ENCODE measurements at regions not wholly inside any gene's neighbourhood (a gene's known extent, or its start where the extent isn't known, plus 50 kb on each side); places are given as distances from the start of the nearest gene placed in this dataset.
"Not testable (repeated sequence)": the region's sequence is repeated elsewhere in the genome, so short reads cannot be mapped to it uniquely, and the experiment has no call there.

DNA sequence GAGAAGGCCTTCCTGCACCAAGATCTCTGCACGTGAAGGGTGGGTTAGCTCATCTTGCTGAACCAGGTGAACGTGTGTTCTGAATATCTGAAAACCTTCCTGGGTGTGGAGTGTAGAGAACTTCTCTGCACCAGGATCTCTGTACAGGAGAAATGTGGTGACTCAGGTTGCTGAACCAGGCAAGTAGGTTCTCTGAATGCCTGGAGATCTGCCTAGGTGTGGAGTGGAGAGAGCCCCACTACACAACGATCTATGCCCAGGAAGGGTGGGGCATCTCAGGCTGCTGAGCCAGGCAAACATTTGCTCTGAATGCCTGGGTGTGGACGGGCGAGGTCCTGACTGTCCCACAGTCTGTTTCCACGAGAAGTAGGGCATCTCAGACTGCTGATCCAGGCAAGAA lies 1002.3 kb upstream of the KCND2 start:
- no peak for DNase-seq (ENCODE audit: low read depth)

DNA sequence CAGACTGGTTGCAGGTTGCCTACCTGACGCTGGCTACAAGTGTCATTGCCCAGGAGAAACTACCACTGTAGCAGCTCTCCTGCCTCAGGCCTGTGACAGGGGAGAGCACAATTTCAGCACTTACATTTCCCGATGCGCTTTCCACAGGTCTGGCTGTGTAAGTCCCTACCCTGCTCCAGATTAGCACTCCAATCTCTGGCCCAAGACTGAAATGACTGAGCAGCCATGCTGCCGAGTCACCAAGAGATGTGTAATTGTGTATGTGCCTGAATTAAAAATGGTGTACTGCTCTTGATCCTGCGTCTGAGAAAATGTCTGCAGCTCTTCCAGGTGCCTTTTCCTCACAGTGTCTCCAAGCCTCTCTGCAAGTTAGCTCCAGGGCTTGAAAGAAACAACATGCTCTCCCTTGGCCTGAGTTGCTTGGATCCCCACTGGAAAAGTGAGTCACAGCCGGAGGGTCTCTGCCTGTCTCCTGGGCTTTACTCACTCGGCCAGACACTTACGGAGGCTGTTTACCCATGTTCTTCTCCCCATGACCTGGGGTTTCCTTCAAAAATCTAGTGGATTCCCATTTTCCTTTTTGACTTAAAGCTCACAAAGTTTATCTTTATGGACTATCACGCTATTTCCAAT lies 1001.7 kb upstream of the KCND2 start:
- no peak for DNase-seq (ENCODE audit: low read depth)

DNA sequence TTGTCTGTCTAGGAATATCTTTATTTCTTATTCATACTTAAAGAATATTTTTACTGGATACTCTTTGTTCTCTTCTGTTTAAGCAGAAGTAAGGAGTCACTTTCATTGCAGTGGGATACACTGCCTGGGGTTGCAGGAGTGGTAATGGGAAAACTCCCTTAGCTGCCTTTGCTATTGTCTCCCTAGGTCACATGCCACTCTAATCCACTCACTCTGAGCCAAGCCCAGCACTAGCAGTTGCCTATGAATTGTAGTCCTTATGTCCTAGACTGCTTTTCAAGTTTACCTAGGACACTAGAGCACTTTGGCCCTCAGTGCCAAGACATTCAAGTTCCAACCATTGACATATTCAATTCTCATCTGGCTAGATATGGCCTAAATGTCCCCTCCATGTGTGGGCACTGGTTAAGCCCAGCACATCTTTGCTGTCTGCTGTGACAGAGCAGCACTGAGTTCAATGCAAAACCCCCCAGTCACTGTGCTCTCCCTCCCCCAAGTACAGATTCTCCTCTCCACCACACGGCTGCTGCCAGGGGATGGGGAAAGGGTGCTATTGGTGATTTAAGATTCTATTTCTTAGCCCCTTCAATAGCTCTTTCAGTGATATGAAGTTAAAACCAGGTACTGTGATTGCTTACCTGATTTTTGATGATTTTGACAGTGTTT lies 991.7 kb upstream of the KCND2 start:
- no peak for DNase-seq (ENCODE audit: low read depth)

DNA sequence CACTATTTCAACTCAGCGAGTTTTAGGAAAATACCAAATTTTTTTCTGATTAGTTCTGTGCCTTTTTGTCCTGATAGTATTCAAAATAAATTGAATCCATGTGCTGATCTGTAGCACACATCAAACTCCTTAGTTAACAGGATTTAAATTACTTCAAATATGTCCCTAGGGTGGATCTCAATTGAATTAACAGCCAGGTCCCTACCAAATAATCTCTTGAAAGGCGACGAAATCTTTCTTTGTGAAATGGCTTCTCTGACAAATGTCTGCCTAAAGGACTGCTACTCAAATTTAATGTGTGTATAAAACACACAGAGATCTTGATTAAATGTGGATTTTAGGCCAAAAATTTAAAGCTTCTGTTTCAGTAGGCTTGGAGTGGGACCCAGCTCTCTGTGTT lies 989.6 kb upstream of the KCND2 start:
- DNase-seq (ENCODE audit: low read depth): no peak

DNA sequence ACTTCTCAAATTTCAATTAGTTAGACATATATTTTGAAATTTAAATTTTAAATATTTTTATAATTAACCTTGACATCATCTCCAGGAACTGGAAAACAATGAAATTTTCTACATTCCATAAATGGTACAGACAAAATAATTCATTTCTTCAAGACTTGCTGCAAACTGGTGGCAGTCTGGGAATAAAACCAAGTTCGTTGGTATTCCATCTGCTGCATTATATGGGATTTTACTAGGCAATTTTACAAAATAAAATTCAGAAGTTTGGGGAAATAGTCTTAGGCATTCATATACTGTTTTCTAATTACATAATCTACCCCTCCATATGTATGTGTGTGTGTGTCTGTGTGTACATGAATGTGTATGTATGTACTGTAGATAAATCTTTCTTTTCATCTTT lies 984.6 kb upstream of the KCND2 start:
- DNase-seq (ENCODE audit: low read depth): no peak

DNA sequence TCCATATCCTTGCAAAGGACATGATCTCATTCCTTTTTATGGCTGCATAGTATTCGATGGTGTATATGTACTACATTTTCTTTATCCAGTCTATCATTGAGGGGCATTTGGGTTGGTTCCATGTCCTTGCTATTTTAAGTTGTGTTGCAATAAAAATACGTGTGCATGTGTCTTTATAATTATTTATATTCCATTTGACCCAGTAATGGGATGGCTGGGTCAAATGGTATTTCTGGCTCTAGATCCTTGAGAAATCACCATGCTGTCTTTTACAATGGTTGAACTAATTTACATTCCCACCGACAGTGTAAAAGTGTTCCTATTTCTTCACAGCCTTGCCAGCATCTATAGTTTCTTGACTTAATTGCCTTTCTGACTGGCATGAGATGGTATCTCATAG lies 972.6 kb upstream of the KCND2 start:
- DNase-seq (ENCODE audit: low read depth): not testable (repeated sequence)

DNA sequence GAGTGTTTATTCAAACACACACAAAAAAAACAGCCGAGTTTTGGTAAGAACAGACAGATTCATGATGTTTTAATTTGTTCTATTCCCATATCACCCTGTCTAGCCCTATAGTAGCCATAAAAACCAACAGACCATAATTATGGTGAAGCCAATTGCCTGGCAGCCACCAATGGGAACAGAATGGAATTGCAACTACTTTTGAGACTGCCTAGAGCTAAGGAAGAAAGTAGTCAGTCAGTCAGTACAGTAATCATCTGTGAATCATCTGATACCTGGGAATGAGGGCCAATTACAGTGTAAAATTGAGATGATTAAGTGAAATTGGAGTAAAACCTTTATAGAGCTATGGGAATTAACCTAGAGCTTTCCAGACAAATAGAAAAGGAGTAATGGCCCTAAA lies 952.7 kb upstream of the KCND2 start:
- no peak for DNase-seq (ENCODE audit: low read depth)

DNA sequence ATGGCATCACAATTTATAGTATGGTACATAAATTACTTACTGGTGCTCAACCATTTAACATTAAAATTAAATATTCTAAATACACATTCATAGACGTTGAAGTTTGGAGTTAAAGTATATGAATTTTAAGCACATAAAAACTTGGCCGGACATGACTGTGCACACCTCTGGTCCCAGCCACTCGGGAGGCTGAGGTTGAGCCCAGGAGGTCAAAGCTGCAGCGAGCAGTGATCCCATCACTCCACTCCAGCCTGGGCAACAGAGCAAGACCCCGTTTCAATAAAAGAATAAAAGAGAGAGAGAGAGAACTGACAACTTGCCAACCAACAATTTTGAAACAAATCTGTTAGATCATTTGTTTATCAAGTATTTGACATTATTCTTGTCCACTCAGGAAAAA lies 943.3 kb upstream of the KCND2 start:
- DNase-seq (ENCODE audit: low read depth): no peak

DNA sequence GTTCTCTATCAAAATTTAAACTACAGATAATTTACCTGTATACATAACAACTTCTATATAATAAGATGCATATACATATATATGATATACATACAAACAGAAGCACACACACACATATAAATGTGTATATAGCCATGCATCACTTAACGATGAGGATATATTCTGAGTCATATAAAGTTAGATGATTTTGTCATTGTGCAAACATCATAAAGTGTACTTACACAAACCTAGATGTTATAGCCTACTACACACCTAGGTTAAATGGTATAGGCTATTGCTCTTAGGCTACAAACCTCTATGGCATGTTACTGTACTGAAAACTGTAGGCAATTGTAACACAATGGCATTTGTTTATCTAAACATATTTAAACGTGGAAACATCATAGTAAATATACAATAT lies 937.6 kb upstream of the KCND2 start:
- DNase-seq (ENCODE audit: low read depth): no peak

DNA sequence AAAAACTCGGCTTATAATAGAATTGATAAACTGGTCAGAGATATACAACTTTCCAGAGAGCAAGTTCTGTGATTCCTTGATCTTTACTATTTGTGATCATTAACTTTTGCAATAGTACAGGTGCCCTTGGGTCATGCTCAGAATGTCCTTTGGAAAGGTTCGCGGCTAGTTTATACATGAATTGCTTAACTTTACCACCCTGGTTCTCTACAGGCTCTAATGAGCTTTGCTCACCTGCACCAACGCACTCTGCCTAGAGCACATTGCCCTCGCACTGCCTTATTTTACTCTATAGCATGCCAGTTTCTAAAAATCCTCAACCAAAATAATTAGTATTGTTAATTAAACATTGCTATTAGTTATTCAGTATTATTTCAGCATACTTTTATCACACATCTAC lies 931.2 kb upstream of the KCND2 start:
- DNase-seq (ENCODE audit: low read depth): no peak

DNA sequence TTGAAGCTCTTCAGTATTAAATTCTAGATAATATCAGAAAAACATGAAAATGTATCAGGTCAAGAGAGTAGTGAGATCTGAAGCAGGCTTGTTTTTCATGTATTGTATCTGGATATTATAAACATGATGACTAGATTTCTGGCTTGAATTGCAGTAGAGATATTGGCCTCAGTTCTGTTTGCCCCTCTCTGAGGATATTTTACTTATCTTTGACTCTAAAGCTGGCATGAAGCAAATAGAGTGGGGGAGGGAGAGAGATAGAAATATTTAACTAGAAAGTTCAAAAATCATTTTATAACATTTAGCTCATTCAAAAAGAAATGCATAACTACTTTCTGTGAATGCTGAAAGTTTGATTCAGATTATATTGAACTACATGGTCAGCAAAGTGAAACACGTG lies 929.7 kb upstream of the KCND2 start:
- no peak for DNase-seq (ENCODE audit: low read depth)

DNA sequence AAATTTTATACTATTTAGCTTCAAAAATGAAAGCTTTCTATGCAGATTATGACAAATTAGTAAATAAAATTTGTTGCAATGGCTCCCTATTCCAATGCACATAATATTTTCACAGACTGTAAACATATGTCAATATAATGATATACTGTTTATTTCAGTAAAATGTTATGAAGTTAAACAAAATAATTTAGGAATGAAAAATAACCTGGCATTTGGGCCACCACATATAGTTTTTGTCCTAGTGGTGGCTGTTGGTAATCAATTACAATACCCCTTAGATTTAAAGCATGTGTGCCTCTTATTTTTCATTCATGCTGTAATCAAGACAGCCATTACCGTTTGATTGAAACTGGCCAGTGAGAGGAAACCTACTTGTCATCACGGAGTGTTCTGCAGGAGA lies 928.5 kb upstream of the KCND2 start:
- DNase-seq (ENCODE audit: low read depth): no peak

DNA sequence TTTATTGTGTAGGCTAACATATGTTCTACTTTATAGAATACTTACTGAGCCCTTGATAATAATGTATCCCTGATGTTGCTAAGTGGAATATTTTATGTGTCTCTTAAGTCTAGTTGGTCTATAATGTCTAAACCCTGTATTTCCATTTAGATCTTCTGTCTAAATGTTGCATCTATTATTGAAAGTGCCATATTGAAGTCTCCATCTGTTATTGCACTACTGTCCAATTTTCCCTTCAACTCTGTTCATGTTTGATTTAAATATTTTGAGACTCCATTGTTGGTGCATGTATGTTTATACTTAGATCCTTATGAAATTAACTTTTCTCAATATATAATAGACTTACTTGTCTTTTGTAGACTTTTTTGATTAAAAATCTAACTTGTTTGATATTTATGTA lies 924.5 kb upstream of the KCND2 start:
- DNase-seq (ENCODE audit: low read depth): no peak

DNA sequence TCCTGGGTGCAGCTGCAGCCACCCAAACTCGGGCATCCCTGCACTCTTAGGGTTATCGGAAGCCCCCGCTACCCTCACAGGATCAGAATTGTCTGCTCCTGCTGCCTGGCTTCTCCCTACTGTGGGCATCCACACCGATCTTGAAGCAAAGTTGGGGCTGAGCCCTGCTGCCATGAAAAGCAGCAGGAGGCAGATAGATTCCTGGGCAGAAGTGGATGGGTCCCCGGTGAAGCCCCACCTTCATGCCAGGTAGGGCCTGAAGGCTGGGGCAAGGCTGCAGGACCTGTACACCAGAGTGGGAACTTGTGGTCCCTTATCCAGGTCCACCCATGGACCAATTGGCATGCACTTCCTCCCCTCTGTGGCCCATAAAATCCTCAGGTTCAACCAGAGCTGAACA lies 922.6 kb upstream of the KCND2 start:
- DNase-seq (ENCODE audit: low read depth): no peak

DNA sequence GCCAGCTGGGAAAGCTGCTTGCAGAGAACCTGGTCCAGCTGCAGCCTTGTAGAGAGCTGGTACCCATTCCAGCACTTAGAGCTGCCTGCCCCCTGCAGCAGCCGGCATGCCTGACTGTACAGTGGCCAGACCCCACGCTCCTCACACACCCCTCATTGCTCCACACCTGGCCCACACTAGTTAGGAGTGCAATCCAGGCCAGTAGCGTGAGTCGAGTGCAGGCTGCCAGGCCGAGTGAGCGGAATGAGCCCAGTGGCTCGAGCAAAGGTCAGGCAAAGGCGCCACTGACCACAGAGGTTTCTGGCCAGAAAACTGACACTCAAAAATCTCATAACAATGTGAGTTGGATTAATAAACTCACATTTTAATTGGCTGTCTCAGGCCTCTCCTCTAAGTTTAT lies 921.7 kb upstream of the KCND2 start:
- DNase-seq (ENCODE audit: low read depth): no peak

DNA sequence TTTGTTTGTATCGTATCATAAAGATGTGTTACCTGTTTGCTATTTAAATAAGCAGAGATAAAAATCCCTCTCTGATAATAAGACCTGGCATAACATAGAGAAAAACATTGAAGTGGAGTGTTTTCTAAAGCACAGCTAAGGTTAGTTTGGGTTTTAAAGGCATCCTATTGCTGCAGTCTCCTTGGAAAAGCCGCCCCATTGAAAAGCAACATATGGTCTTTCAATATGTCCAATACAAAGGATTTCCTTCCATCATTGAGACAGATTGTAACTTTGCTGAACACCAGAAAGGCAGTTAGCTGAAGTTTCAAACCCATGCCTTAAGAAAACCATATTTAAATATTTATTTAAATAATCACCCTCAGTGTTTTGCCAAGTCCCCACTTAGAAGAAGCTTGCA lies 898.5 kb upstream of the KCND2 start:
- DNase-seq (ENCODE audit: low read depth): no peak

DNA sequence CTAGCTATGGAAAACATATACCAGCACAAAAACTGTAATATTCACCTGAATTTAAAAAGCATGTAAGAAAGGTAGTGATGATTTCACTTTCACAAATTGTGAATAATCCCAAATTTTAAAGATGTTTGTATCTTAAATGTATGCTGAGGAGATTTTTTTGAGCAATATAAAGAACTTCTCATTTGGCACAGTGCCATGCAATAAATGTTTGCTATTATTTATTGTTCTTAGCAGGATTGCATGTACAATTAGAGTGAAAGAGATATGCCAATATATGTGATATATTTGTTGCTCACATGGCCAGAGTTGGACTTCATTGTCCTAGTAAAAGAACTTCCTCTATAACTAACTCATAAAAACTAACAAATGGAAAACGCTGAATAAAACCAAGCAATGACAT lies 895.1 kb upstream of the KCND2 start:
- no peak for DNase-seq (ENCODE audit: low read depth)

DNA sequence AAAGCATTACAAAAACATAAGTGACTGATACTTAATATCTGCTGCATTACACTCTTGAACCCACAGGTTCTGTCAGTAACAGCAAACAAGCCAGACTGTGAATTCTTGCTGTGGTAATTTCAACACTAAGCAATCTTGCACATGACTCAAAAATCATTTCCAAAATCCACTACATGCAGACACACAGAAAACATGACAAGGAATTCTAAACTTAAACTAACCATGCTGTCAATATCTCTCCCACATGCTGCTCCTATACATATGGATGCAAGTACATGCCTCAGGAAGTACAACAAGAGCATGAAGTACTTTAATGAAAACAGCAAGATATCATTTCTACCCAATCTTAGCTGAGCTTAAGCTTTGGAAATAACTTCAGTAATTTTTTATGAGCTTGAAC lies 890.2 kb upstream of the KCND2 start:
- no peak for DNase-seq (ENCODE audit: low read depth)

DNA sequence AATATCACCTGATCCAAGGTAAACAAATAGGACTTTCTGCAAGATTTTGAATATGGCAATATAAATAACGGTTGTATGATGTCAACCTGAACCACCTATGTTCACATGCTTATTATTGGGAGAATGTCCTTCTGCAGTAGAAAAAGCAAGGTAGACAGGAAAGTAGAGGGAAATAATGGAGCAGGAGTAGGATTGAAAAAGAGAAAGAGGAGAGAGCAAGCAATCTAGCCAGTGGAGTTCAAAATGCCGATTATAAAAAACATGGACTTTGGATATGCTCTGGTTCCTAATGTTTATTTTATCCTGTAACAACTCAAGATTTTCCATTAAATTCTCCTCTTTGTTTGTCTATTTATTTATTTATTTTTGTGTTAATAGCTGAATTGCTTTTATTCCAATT lies 878.0 kb upstream of the KCND2 start:
- DNase-seq (ENCODE audit: low read depth): no peak

DNA sequence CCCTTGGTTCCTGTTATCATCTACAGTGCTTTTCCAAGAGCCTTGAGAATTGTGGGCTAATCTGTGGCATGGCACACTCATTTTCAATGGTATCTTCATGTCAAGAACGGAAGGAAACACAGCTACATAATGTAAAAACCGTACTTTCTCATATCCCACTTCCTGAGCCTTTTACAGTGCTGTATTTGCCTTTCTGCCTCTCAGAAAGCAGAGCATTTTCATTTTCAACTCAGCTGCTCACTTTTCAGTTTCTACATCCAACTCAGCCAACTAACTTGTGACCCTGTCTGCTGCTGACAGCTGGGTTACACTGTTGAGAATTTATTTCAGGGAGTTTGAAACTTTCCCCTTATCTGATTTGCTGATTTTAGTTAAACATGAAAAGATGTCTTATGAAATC lies 875.8 kb upstream of the KCND2 start:
- no peak for DNase-seq (ENCODE audit: low read depth)

DNA sequence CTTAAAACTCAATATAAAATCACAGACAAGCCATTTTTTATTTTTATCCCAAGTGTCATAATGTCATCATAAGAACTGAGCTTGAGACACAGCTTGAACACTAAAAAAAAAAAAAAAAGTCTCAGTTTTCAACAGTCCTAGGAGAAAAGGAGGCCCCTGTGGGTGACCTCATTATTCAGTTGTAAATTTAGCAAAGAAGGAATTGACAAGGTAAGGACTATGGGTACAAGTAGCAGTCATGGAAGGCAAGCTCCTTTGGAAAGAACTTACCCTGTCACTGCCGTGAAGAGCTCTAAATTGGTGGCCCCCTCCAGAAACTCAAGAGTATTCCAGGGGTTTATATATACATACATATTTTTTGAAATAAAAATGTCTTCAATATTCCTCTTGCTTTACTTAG lies 864.4 kb upstream of the KCND2 start:
- no peak for DNase-seq (ENCODE audit: low read depth)

DNA sequence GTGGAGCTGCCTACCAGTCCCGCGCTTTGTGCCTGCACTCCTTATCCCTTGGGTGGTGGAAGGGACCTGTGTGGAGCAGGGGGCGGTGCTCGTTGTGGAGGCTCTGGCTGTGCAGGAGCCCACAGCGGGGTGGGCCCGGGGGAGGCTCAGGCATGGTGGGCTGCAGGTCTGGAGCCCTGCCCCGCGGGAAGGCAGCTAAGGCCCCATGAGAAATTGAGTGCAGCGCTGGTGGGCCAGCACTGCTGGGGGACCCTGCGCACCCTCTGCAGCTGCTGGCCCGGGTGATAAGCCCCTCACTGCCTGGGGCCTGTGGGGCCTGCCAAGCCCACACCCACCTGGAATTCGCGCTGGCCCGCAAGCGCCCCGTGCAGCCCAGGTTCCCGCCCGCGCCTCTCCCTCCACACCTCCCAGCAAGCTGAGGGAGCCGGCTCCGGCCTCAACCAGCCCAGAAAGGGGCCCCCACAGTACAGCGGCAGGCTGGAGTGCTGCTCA lies 859.6 kb upstream of the KCND2 start:
- DNase-seq (ENCODE audit: low read depth): no peak

DNA sequence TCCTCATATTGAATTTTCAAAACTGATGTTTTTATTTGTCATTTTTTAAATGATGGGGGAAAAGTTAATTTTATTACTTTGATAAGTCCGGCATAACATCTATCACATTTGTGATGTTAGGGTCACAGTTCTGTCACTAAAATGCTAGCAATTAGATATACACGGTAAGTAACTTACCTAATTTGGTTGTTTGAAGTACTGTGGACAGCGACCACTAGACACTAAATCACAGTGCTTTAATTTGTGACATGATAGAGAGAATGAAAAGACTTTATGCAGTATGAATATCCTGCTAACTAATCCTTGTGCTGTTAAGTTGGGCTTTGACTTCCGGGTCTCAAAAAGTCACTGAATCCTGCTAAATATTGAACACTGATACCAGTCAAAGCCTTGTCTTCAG lies 857.3 kb upstream of the KCND2 start:
- DNase-seq (ENCODE audit: low read depth): no peak

DNA sequence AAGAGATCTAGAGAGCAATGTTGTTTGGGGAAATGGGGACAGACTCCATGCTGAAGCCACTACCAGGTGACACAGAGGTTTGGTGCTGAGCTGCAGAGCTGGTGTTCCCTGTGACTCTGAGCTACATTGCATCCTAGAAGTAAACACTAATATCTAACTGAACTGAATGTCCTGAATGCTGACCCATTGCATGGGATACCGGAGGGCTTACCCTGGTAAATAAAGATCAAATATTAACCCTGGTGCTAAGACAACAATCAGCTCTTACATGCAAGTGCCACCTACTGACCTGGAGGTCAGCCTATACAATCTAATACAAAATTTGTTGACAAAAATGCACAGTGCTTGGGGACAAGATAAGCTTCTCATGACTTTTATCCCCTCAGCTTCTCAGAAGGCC lies 851.3 kb upstream of the KCND2 start:
- DNase-seq (ENCODE audit: low read depth): no peak

Data from amniotic epithelial cell (primary cell).